ENCODE measurements at regions not wholly inside any gene's neighbourhood (a gene's known extent, or its start where the extent isn't known, plus 50 kb on each side); places are given as distances from the start of the nearest gene placed in this dataset.

DNA sequence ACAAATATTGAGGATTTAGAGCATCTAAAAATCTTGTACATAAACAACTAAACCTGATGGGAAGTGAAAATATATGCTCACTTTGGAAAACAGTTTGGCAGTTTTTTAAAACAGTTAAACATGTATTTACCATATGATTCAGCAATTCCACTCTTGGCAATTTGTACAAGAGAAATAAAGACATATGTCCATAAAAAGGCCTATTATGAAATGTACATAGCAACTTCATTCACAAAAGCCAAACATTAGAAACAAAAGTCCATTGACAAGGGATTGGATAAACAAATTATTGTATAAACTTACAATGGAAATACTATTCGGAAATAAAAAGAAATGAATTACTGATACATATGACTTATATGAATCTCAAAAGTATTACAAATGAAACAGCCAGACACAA is 196.2 kb upstream of the SLC24A2 start:
- TF ChIP-seq, protein P1, sequence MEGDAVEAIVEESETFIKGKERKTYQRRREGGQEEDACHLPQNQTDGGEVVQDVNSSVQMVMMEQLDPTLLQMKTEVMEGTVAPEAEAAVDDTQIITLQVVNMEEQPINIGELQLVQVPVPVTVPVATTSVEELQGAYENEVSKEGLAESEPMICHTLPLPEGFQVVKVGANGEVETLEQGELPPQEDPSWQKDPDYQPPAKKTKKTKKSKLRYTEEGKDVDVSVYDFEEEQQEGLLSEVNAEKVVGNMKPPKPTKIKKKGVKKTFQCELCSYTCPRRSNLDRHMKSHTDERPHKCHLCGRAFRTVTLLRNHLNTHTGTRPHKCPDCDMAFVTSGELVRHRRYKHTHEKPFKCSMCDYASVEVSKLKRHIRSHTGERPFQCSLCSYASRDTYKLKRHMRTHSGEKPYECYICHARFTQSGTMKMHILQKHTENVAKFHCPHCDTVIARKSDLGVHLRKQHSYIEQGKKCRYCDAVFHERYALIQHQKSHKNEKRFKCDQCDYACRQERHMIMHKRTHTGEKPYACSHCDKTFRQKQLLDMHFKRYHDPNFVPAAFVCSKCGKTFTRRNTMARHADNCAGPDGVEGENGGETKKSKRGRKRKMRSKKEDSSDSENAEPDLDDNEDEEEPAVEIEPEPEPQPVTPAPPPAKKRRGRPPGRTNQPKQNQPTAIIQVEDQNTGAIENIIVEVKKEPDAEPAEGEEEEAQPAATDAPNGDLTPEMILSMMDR (tag by site-specific recombination; IDR thresholded peaks at IDR 0.05), result no peak
- TF ChIP-seq, protein P2, sequence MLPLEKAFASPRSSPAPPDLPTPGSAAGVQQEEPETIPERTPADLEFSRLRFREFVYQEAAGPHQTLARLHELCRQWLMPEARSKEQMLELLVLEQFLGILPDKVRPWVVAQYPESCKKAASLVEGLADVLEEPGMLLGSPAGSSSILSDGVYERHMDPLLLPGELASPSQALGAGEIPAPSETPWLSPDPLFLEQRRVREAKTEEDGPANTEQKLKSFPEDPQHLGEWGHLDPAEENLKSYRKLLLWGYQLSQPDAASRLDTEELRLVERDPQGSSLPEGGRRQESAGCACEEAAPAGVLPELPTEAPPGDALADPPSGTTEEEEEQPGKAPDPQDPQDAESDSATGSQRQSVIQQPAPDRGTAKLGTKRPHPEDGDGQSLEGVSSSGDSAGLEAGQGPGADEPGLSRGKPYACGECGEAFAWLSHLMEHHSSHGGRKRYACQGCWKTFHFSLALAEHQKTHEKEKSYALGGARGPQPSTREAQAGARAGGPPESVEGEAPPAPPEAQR (tag by site-specific recombination; IDR thresholded peaks at IDR 0.05), result no peak
- TF ChIP-seq ZNF274 (IDR thresholded peaks at IDR 0.05; ENCODE audit: low read length), result no peak
- no peak for TF ChIP-seq ZNF274 (tag by site-specific recombination; IDR thresholded peaks at IDR 0.05; ENCODE audit: borderline replicate concordance)
- no peak for TF ChIP-seq ZNF747 (tag by site-specific recombination; IDR thresholded peaks at IDR 0.05)
- TF ChIP-seq, protein P3, sequence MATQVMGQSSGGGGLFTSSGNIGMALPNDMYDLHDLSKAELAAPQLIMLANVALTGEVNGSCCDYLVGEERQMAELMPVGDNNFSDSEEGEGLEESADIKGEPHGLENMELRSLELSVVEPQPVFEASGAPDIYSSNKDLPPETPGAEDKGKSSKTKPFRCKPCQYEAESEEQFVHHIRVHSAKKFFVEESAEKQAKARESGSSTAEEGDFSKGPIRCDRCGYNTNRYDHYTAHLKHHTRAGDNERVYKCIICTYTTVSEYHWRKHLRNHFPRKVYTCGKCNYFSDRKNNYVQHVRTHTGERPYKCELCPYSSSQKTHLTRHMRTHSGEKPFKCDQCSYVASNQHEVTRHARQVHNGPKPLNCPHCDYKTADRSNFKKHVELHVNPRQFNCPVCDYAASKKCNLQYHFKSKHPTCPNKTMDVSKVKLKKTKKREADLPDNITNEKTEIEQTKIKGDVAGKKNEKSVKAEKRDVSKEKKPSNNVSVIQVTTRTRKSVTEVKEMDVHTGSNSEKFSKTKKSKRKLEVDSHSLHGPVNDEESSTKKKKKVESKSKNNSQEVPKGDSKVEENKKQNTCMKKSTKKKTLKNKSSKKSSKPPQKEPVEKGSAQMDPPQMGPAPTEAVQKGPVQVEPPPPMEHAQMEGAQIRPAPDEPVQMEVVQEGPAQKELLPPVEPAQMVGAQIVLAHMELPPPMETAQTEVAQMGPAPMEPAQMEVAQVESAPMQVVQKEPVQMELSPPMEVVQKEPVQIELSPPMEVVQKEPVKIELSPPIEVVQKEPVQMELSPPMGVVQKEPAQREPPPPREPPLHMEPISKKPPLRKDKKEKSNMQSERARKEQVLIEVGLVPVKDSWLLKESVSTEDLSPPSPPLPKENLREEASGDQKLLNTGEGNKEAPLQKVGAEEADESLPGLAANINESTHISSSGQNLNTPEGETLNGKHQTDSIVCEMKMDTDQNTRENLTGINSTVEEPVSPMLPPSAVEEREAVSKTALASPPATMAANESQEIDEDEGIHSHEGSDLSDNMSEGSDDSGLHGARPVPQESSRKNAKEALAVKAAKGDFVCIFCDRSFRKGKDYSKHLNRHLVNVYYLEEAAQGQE (tag by site-specific recombination; IDR thresholded peaks at IDR 0.05), result no peak

All from HEK293 (cell line).